Left lung (tissue), 4 donors: ENCODE measurements at regions not wholly inside any gene's neighbourhood (a gene's known extent, or its start where the extent isn't known, plus 50 kb on each side); places are given as distances from the start of the nearest gene placed in this dataset.

Experiments
- ATAC-seq: fragments of 200-7000 bp; cut with Tn5 transposase; one replicate; pipeline ENCODE4 v1.9.1; 2020; ENCODE audit warnings: moderate library complexity
- DNase-seq, 4 donors: peaks; one replicate each; pipeline ENCODE4 v3.0.0-alpha.2; 2013 to 2020
- H3K27ac ChIP-seq, 2 donors: fragments of 200-600 bp; sonication (generic) in 1 of 2; one replicate each; pipeline versions ENCODE4 v1.5.0 to v1.8.0; 2020 to 2021
- H3K27me3 ChIP-seq, 2 donors: fragments of 200-600 bp; sonication (generic) in 1 of 2; one replicate each; pipeline versions ENCODE4 v1.5.0 to v1.8.0; 2020 to 2021
- H3K36me3 ChIP-seq, 2 donors: fragments of 200-600 bp; sonication (generic) in 1 of 2; one replicate each; pipeline versions ENCODE4 v1.5.0 to v1.8.0; 2020 to 2021
- H3K4me1 ChIP-seq, 2 donors: fragments of 200-600 bp; one replicate each; pipeline ENCODE4 v1.8.0; 2021
- H3K4me3 ChIP-seq, 2 donors: fragments of 200-600 bp; sonication (generic) in 1 of 2; one replicate each; pipeline versions ENCODE4 v1.5.0 to v1.8.0; 2020 to 2021; ENCODE audit warnings: mild to moderate bottlenecking in 1 of 2
- H3K9me3 ChIP-seq, 2 donors: fragments of 200-600 bp; sonication (generic) in 1 of 2; one replicate each; pipeline versions ENCODE4 v1.5.0 to v1.8.0; 2020 to 2021
- CTCF ChIP-seq, 2 donors: fragments of 200-600 bp; sonication (generic) in 1 of 2; IDR thresholded peaks; one replicate each; pipeline versions ENCODE4 v1.5.0 to v1.8.0; 2021; ENCODE audit warnings: antibody characterized with exemption in 2 of 2
- intact Hi-C, 2 donors: fragments of 100-400 bp; cut with DNase I; formaldehyde crosslinking; loops; one replicate each; pipeline versions ENCODE4 v1.11.2 to v1.14.2; 2022
- donor health status: DM: no; HTN: yes; CAD: no.
- donor health status: DM: no; HTN: no; CAD: no.

DNA sequence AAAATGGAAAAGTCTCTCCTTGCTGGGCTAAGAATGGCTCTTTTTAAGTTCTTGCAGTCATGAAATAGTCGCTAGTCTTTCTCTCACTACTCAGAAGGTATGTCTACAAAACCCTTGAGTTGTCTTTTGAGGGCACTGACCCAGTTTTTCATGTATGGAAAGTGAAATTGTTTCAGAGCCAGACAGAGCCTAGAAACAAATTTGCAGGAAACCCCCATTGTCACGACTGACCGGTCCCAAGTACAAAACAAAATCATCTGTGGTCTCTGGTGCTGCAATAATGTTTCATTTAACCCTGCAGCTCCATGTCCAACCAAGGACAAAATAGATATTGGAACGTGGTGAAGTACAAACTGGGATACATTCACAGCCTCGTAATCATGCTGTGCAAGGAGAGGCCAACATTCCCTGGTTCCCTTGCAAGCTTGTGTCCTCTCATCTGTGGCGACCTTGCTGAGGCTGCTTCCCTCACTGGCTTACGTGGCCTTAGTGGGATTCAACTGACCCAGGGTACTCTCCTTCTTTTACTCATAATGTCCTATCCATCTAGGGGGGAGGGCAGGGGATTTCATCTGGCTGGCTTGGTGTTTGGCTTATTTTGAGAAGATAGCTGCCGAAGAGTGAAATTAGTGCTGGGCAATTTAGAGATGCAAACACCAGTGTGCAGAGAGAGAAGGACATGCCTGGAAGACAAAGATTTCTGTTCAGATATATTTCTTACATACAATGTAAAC is 172.5 kb downstream of the IPMK start:
- no peaks in the 10 kb centered on the region for H3K4me1 ChIP-seq
- H3K9me3 ChIP-seq = no peaks in the 10 kb centered on the region
- intact Hi-C loops = no loop called here
- DNase-seq (no peak), ATAC-seq (no peak)
- H3K36me3 ChIP-seq = no peaks in the 10 kb centered on the region
- no peak for TF ChIP-seq CTCF (IDR thresholded peaks at IDR 0.05)
- H3K4me3 ChIP-seq = no peak overlapping the region
- H3K27ac ChIP-seq = no peak overlapping the region
- H3K27me3 ChIP-seq = no peaks in the 10 kb centered on the region

DNA sequence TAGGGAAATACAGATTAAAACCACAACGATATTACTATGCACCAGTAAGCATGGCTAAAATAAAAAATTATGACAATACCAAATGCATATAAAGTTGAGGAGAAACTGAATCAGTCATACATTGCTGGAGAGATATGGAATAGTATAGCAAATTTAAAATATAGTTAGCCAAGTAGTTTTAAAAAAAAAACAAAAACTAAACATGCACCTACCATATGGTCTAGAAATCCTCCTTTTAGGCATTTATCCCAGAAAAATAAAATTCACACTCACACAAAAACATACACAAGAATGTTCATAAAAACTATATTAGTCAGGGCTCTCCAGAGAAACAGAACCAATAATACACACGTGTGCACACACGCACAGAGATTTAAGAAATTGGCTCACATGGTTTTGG is 175.8 kb downstream of the IPMK start:
- Histone ChIP-seq H3K27me3 (no peaks in the 10 kb centered on the region), H3K9me3 (no peaks in the 10 kb centered on the region), H3K4me1 (no peaks in the 10 kb centered on the region), H3K4me3 (no peak overlapping the region), H3K27ac (no peak overlapping the region), H3K36me3 (no peaks in the 10 kb centered on the region)
- intact Hi-C loops = no loop called here
- ATAC-seq = no peak
- no peak for DNase-seq
- no peak for TF ChIP-seq CTCF (IDR thresholded peaks at IDR 0.05)

DNA sequence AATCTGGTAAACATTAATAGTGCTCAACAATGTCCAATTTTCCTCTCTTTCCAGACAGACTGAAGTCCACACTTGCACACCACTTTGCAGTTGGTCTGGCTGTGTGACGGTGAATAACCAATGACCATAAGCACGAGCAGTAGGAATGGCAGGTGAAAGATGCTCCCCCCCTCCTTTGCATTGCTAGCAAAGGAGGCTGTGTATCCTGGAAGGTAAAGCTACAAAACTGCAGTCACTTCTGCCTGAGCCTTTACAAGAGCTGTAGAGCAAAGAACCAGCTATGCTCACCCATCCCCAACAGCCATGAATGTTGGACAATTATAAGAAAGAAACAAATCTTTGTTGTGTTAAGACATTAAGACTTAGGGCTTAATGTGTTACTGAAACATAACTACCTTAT is 178.0 kb downstream of the IPMK start:
- Histone ChIP-seq H3K4me3 (no peak overlapping the region), H3K27ac (no peak overlapping the region), H3K9me3 (no peaks in the 10 kb centered on the region), H3K36me3 (no peaks in the 10 kb centered on the region), H3K4me1 (no peaks in the 10 kb centered on the region), H3K27me3 (no peaks in the 10 kb centered on the region)
- intact Hi-C loops = no loop called here
- no peak for DNase-seq
- no peak for TF ChIP-seq CTCF (IDR thresholded peaks at IDR 0.05)
- no peak for ATAC-seq

DNA sequence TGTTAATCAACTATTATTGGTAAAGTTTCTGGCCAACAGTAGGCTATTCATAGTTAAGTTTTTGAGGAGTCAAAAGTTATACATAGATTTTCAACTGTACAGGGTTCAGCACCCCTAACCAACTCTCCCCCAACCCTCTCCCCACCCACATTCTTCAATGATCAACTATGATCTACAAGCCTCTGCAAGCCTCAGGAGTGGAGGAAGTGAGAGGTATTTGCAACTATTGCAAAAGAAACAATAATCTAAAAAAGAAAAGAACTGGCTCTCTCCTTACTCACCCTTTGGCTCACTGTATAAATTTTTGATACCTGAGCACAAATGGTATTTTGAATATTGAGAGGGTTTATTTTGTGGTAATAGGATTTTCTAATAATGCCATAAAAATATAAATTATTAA is 179.8 kb downstream of the IPMK start:
- Histone ChIP-seq H3K4me1 (no peaks in the 10 kb centered on the region), H3K4me3 (no peak overlapping the region), H3K27ac (no peak overlapping the region), H3K36me3 (no peaks in the 10 kb centered on the region), H3K9me3 (no peaks in the 10 kb centered on the region), H3K27me3 (no peaks in the 10 kb centered on the region)
- intact Hi-C loops = no loop called here
- no peak for ATAC-seq
- TF ChIP-seq CTCF (IDR thresholded peaks at IDR 0.05) = no peak
- DNase-seq = no peak

DNA sequence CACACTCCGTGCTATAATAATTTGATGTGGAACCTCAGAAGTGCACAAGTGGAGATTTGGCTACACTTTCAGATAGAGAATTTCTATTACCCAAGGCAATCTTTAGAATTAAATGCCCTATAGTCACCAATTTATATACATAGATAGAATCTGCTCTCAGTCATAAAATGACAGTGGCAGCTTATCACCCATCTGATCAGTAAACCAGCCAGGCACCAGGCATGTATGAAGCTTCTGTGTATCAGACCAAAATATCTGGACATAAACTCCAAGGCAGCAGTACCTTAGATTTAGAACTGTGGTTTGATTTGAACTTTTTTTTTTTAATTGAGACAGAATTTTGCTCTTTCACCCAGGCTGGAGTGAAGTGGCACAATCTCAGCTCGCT is 180.9 kb downstream of the IPMK start:
- DNase-seq (no peak), ATAC-seq (no peak)
- no peak overlapping the region for H3K4me3 ChIP-seq
- intact Hi-C loops = no loop called here
- no peak for TF ChIP-seq CTCF (IDR thresholded peaks at IDR 0.05)
- no peaks in the 10 kb centered on the region for H3K36me3 ChIP-seq
- H3K27ac ChIP-seq = no peak overlapping the region
- H3K4me1 ChIP-seq = no peaks in the 10 kb centered on the region
- H3K9me3 ChIP-seq = no peaks in the 10 kb centered on the region
- H3K27me3 ChIP-seq = no peaks in the 10 kb centered on the region
